ENCODE measurements at regions not wholly inside any gene's neighbourhood (a gene's known extent, or its start where the extent isn't known, plus 50 kb on each side); places are given as distances from the start of the nearest gene placed in this dataset.

DNA sequence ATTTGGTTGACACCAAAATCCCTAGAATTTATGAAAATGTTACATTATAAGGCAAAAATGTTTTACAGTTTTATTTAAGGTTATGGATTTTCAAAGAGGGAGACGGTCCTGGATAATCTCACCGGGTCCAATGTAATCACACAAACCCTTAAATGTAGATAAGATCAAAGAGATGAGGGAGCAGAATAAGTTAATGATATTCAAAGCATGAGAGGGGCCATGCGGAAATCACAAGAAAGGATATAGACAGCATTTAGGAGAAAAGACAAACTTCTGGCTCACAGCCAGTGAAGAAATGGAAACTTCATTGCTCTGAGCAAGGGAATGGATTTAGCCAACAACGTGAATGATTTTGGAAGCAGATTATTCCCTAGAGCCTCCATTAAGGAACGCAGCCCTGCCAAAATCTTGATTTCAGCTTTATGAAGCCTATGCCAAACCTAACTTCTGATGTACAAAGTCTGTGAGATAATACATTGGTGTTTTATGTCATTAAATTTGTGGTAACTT, 684.4 kb upstream of the GNPDA2 start:
- Histone ChIP-seq H3K36me3 (ENCODE audit: control insufficient read depth in 4 of 4, insufficient read depth in 3 of 4, low read depth in 1 of 4, low read length in 3 of 4) (no peaks in the 10 kb centered on the region), H3K9me3 (ENCODE audit: control insufficient read depth in 4 of 4, low read length in 3 of 4) (peaks cover 0 to 3% (median 0%) of the 10 kb centered on the region in 4 donors), H3K9ac (ENCODE audit: low read depth in 1 of 2, low read length in 2 of 2) (no peak overlapping the region), H3K4me1 (ENCODE audit: control insufficient read depth in 4 of 4, insufficient read depth in 4 of 4, low read length in 3 of 4) (no peaks in the 10 kb centered on the region), H3K4me3 (ENCODE audit: low read depth in 1 of 3, low read length in 3 of 3) (no peak overlapping the region), H3K27me3 (ENCODE audit: control insufficient read depth in 4 of 4, insufficient read depth in 4 of 4, low read length in 3 of 4) (no peaks in the 10 kb centered on the region), H3K27ac (ENCODE audit: low read depth in 1 of 2, low read length in 2 of 2) (no peak overlapping the region)
- TF ChIP-seq, protein P1, sequence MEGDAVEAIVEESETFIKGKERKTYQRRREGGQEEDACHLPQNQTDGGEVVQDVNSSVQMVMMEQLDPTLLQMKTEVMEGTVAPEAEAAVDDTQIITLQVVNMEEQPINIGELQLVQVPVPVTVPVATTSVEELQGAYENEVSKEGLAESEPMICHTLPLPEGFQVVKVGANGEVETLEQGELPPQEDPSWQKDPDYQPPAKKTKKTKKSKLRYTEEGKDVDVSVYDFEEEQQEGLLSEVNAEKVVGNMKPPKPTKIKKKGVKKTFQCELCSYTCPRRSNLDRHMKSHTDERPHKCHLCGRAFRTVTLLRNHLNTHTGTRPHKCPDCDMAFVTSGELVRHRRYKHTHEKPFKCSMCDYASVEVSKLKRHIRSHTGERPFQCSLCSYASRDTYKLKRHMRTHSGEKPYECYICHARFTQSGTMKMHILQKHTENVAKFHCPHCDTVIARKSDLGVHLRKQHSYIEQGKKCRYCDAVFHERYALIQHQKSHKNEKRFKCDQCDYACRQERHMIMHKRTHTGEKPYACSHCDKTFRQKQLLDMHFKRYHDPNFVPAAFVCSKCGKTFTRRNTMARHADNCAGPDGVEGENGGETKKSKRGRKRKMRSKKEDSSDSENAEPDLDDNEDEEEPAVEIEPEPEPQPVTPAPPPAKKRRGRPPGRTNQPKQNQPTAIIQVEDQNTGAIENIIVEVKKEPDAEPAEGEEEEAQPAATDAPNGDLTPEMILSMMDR (IDR thresholded peaks at IDR 0.05; ENCODE audit: low read depth, low read length, missing input control) = no peak
- TF ChIP-seq FOXA1 (IDR thresholded peaks at IDR 0.05) (no peak), GABPA (IDR thresholded peaks at IDR 0.05 in 1 of 2, conservative IDR thresholded peaks at IDR 0.05 in 1 of 2) (no peak), TAF1 (conservative IDR thresholded peaks at IDR 0.05) (no peak), HNF4A (conservative IDR thresholded peaks at IDR 0.05) (no peak), YY1 (IDR thresholded peaks at IDR 0.05) (no peak), RXRA (IDR thresholded peaks at IDR 0.05) (no peak), HNF4G (IDR thresholded peaks at IDR 0.05) (no peak), EGR1 (IDR thresholded peaks at IDR 0.05; ENCODE audit: low read depth in 2 of 2) (no peak), RAD21 (IDR thresholded peaks at IDR 0.05) (no peak)
- TF ChIP-seq, protein P2, sequence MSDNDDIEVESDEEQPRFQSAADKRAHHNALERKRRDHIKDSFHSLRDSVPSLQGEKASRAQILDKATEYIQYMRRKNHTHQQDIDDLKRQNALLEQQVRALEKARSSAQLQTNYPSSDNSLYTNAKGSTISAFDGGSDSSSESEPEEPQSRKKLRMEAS (IDR thresholded peaks at IDR 0.05) = no peak
- TF ChIP-seq, protein P3, sequence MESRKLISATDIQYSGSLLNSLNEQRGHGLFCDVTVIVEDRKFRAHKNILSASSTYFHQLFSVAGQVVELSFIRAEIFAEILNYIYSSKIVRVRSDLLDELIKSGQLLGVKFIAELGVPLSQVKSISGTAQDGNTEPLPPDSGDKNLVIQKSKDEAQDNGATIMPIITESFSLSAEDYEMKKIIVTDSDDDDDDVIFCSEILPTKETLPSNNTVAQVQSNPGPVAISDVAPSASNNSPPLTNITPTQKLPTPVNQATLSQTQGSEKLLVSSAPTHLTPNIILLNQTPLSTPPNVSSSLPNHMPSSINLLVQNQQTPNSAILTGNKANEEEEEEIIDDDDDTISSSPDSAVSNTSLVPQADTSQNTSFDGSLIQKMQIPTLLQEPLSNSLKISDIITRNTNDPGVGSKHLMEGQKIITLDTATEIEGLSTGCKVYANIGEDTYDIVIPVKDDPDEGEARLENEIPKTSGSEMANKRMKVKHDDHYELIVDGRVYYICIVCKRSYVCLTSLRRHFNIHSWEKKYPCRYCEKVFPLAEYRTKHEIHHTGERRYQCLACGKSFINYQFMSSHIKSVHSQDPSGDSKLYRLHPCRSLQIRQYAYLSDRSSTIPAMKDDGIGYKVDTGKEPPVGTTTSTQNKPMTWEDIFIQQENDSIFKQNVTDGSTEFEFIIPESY (IDR thresholded peaks at IDR 0.05) = no peak
- TF ChIP-seq, protein P4, sequence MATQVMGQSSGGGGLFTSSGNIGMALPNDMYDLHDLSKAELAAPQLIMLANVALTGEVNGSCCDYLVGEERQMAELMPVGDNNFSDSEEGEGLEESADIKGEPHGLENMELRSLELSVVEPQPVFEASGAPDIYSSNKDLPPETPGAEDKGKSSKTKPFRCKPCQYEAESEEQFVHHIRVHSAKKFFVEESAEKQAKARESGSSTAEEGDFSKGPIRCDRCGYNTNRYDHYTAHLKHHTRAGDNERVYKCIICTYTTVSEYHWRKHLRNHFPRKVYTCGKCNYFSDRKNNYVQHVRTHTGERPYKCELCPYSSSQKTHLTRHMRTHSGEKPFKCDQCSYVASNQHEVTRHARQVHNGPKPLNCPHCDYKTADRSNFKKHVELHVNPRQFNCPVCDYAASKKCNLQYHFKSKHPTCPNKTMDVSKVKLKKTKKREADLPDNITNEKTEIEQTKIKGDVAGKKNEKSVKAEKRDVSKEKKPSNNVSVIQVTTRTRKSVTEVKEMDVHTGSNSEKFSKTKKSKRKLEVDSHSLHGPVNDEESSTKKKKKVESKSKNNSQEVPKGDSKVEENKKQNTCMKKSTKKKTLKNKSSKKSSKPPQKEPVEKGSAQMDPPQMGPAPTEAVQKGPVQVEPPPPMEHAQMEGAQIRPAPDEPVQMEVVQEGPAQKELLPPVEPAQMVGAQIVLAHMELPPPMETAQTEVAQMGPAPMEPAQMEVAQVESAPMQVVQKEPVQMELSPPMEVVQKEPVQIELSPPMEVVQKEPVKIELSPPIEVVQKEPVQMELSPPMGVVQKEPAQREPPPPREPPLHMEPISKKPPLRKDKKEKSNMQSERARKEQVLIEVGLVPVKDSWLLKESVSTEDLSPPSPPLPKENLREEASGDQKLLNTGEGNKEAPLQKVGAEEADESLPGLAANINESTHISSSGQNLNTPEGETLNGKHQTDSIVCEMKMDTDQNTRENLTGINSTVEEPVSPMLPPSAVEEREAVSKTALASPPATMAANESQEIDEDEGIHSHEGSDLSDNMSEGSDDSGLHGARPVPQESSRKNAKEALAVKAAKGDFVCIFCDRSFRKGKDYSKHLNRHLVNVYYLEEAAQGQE (IDR thresholded peaks at IDR 0.05) = no peak
- 62% methylated on average over 5 of the region's 5 CpGs for WGBS
- DNase-seq (ENCODE audit: low spot score) = no peak

DNA sequence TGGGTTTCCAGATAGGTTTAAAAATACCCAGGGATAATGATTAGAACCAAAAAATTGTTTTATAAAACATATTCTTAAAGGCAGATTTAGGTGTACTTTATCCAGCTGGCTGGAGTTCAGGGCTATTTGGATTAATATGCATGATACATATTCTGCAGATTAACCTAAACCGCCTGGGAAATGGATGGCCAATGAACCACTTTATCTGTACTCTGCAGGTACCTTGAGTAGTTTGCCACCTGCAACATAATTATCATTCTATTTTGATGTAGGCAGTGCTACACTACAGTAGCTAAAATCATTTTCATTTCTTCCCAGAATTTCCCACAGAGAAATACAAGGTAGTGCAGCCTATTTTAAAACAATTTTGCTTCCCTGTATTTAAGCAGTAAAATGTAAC, 683.2 kb upstream of the GNPDA2 start:
- WGBS = 76% methylated on average over 1 of the region's 1 CpG
- H3K27ac ChIP-seq (ENCODE audit: low read depth in 1 of 2, low read length in 2 of 2) = no peak overlapping the region
- no peak overlapping the region for H3K4me3 ChIP-seq (ENCODE audit: low read depth in 1 of 3, low read length in 3 of 3)
- H3K9me3 ChIP-seq (ENCODE audit: control insufficient read depth in 4 of 4, low read length in 3 of 4) = peaks cover 0 to 3% (median 0%) of the 10 kb centered on the region in 4 donors
- no peak overlapping the region for H3K9ac ChIP-seq (ENCODE audit: low read depth in 1 of 2, low read length in 2 of 2)
- no peak for DNase-seq (ENCODE audit: low spot score)
- H3K27me3 ChIP-seq (ENCODE audit: control insufficient read depth in 4 of 4, insufficient read depth in 4 of 4, low read length in 3 of 4) = no peaks in the 10 kb centered on the region
- no peaks in the 10 kb centered on the region for H3K36me3 ChIP-seq (ENCODE audit: control insufficient read depth in 4 of 4, insufficient read depth in 3 of 4, low read depth in 1 of 4, low read length in 3 of 4)
- TF ChIP-seq SP1 (IDR thresholded peaks at IDR 0.05) (no peak), GABPA (IDR thresholded peaks at IDR 0.05 in 1 of 2, conservative IDR thresholded peaks at IDR 0.05 in 1 of 2) (no peak), HNF4A (conservative IDR thresholded peaks at IDR 0.05) (no peak)
- TF ChIP-seq, protein P3 (IDR thresholded peaks at IDR 0.05) = no peak
- TF ChIP-seq, protein P2 (IDR thresholded peaks at IDR 0.05) = no peak
- TF ChIP-seq, protein P4 (IDR thresholded peaks at IDR 0.05) = no peak
- TF ChIP-seq, protein P5, sequence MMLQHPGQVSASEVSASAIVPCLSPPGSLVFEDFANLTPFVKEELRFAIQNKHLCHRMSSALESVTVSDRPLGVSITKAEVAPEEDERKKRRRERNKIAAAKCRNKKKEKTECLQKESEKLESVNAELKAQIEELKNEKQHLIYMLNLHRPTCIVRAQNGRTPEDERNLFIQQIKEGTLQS (IDR thresholded peaks at IDR 0.05) = no peak
- no peaks in the 10 kb centered on the region for H3K4me1 ChIP-seq (ENCODE audit: control insufficient read depth in 4 of 4, insufficient read depth in 4 of 4, low read length in 3 of 4)

Data from liver (tissue), 8 donors.